ENCODE measurements at regions not wholly inside any gene's neighbourhood (a gene's known extent, or its start where the extent isn't known, plus 50 kb on each side); places are given as distances from the start of the nearest gene placed in this dataset.
"Not testable (repeated sequence)": the region's sequence is repeated elsewhere in the genome, so short reads cannot be mapped to it uniquely, and the experiment has no call there.

DNA sequence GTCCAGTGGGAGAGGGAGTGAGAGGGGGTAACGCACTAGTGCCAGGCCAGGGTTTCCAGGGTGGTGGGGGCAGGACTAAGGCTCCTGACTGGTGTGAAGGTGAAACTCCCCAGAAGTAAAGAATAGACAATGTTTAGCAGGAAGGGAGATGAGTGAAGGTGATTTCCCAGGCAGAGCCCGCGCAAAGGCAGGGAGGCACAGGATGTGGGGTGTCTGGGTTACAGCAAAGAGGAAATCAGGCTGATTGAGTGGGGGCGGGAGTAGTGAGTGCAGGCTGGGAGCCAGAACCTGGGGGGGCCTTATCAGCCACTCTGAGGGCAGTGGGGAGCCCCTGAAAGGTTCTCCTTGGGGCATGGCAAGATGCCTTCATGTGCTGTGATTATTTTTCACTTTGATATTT is 167.5 kb downstream of the UTP18 start:
- in situ Hi-C loops (cut with HindIII; ENCODE audit: low pct_ligation_motif_present, low pct_unique_long_range_greater_than_20kb, low sequenced_read_pairs): no loop called here
- no peak for DNase-seq

- in situ Hi-C loops (cut with HindIII; ENCODE audit: low pct_ligation_motif_present, low pct_unique_long_range_greater_than_20kb, low sequenced_read_pairs): no loop called here
- no peak for DNase-seq
Observed at GRCh38 chr17:51428668-51429495, 168.5 kb downstream of the UTP18 start.

DNA sequence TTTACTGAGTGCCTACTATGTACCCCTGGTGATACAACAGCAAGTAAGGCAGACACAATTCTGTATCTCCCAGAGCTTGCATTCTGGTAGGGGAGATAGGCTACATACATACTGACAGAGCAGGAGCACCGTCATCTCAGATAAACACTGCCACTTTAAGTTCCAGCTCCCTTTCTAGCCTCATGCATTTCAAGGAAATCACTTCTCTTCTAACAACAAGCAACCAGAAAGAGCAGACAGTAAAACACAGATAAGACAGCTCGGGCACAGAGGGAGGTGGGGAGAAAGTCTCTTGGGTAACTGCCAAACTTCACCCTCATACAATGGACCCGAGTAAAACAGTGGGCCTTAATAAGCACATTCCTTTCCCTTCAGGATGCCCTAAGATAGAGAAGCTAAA is 169.6 kb downstream of the UTP18 start:
- DNase-seq; in situ Hi-C loops (cut with HindIII; ENCODE audit: low pct_ligation_motif_present, low pct_unique_long_range_greater_than_20kb, low sequenced_read_pairs): not testable (repeated sequence)

- in situ Hi-C loops (cut with HindIII; ENCODE audit: low pct_ligation_motif_present, low pct_unique_long_range_greater_than_20kb, low sequenced_read_pairs): no loop called here
- DNase-seq: no peak
Observed at GRCh38 chr17:51430591-51430990, 170.2 kb downstream of the UTP18 start.

- no peak for DNase-seq
- in situ Hi-C loops (cut with HindIII; ENCODE audit: low pct_ligation_motif_present, low pct_unique_long_range_greater_than_20kb, low sequenced_read_pairs): no loop called here
Observed at GRCh38 chr17:51434434-51435170, 174.3 kb downstream of the UTP18 start.

DNA sequence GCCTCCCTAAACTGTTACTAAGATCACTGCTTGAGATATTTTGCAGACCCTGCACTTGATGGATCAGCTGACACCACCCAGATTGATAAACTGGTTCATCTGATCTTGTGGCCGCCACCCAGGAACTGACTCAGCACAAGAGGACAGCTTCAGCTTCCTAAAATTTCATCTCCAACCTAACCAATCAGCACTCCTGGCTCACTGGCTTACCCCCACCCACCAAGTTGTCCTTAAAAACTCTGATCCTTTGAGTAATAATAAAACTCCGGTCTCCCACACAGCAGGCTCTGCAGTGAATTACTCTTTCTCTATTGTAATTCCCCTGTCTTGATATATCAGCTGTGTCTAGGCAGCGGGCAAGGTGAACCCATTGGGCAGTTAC is 174.8 kb downstream of the UTP18 start:
- no peak for DNase-seq
- in situ Hi-C loops (cut with HindIII; ENCODE audit: low pct_ligation_motif_present, low pct_unique_long_range_greater_than_20kb, low sequenced_read_pairs): no loop called here

- peak; percentile 55 for DNase-seq
Observed at GRCh38 chr17:51435641-51436091, 175.3 kb downstream of the UTP18 start.

DNA sequence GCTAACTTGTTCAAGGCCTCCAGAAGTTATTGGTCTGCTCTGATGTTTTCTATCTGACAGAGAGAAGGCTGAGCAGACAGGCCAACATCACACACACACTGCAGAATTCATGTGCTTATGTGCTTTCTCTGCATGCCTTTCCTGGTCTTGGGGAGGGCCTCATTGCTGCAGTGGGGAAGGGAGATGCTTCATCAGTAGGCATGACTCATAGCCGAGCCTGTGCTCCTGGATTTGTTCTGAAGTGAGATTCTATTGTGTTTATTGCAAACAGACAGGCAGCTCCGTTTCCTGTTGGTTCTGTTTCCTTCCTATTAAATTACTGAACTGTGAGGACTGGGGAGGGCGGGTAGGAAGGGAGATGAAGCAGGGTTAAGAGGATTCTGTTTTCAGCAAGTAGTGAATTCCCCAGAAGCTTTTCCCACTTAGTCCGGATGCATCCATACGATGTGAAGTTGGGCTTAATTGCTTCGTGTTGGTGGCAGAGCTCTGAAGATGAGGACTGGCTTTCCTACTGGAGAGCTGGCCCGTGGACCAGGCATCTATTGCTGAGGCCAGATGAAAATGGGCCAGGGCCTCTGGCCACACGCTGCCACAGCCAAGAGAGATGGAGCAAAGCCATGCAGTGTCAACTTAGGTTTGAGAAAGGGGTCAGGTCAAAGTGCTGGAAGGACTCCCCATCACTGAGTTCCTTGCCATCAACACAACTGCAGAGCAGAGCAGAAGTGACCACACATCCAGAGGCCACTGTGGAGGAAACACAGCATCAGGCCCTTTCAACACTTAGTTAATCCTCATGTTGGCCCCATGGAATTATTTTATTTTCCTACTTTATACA is 179.3 kb downstream of the UTP18 start:
- in situ Hi-C loops (cut with HindIII; ENCODE audit: low pct_ligation_motif_present, low pct_unique_long_range_greater_than_20kb, low sequenced_read_pairs): no loop called here
- DNase-seq: no peak

More at GRCh38 chr17:51435641-51436091, 175.3 kb downstream of the UTP18 start:
- in situ Hi-C loops (cut with HindIII; ENCODE audit: low pct_ligation_motif_present, low pct_unique_long_range_greater_than_20kb, low sequenced_read_pairs): no loop called here

GRCh38 chr17:51441431-51441830 is 181.1 kb downstream of the UTP18 start:
- in situ Hi-C loops (cut with HindIII; ENCODE audit: low pct_ligation_motif_present, low pct_unique_long_range_greater_than_20kb, low sequenced_read_pairs): no loop called here
- no peak for DNase-seq

DNA sequence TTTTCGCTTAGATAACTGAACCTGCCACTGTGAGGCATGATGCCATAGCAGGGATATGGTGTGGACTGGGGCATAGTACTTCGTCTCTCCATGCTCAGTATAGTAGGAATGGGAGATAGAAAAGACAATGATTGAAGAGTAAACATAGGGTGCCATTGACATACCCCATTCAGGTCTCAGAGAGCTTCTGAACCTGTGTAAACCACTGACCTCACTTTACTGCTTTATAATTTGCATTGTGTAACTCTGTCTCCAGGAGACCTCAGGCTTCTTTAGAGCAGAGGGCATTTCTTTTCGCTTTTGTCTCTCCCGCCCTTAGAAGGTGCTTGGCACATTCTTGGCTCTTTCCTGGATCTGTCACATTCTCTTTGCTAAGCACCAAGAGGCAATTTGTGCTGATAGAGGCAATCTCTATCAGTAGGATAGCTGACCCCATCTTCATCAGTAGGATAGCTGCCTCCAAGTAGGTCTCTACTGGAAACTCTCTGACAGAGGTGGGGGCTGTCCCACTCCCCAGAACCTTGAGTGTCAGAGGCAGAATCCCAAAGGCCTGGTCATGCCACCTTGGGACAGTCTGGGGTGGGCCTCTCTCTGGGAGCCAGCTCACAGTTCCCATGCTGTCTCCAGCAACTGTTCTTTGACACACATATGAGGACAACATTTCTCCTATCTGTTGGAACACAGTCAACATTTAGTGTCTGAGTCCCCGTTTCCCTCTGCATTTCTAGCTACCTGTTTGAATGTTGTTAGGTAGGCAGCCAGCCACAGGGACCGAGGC is 181.9 kb downstream of the UTP18 start:
- in situ Hi-C loops (cut with HindIII; ENCODE audit: low pct_ligation_motif_present, low pct_unique_long_range_greater_than_20kb, low sequenced_read_pairs): no loop called here
- no peak for DNase-seq

DNA sequence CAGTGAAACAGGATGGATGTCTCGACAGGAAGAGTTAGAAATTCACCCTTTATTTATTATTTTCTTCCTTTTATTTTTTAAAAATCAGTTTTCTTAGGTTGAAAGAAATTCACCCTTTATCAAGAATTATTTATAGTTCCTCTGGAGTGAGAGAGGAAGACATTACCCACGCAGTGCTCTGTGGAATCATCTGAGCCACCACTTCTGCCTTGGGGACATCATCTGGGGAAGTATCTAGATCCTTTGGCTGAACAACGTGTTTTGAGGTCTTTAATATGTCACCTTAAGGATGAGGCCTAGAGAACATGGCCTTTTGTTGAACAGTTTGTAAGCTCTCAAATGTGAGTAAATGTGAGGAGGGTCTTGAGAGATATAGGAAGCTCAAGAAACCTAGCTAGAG is 183.3 kb downstream of the UTP18 start:
- no peak for DNase-seq
- in situ Hi-C loops (cut with HindIII; ENCODE audit: low pct_ligation_motif_present, low pct_unique_long_range_greater_than_20kb, low sequenced_read_pairs): no loop called here

DNA sequence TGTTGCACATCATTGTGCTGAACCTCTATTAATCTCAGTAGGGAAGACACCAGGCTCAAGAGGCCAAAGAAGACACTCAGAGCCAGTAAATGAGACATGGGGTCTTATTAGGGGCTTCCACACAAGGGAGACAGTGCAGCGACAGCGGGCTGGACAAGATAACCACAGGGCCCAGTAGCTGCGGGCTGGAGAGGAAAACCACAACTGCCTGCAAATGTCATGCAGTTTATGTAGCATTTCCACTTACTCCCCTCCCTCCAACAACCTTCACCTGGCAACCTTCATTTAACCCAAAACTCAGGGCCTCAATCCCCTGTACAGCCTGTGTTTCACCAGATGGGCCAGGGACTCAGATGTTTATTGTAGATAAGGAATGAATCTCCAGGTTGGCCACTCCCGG is 185.6 kb downstream of the UTP18 start:
- in situ Hi-C loops (cut with HindIII; ENCODE audit: low pct_ligation_motif_present, low pct_unique_long_range_greater_than_20kb, low sequenced_read_pairs): no loop called here
- DNase-seq: no peak

- in situ Hi-C loops (cut with HindIII; ENCODE audit: low pct_ligation_motif_present, low pct_unique_long_range_greater_than_20kb, low sequenced_read_pairs): no loop called here
- DNase-seq: no peak
Observed at GRCh38 chr17:51454456-51454978, 194.2 kb downstream of the UTP18 start.

- in situ Hi-C loops (cut with HindIII; ENCODE audit: low pct_ligation_motif_present, low pct_unique_long_range_greater_than_20kb, low sequenced_read_pairs): no loop called here
- DNase-seq: no peak
Observed at GRCh38 chr17:51455211-51455610, 194.9 kb downstream of the UTP18 start.

- no peak for DNase-seq
- in situ Hi-C loops (cut with HindIII; ENCODE audit: low pct_ligation_motif_present, low pct_unique_long_range_greater_than_20kb, low sequenced_read_pairs): no loop called here
Observed at GRCh38 chr17:51455931-51456330, 195.6 kb downstream of the UTP18 start.

GRCh38 chr17:51456942-51457341 is 196.6 kb downstream of the UTP18 start:
- DNase-seq: no peak
- in situ Hi-C loops (cut with HindIII; ENCODE audit: low pct_ligation_motif_present, low pct_unique_long_range_greater_than_20kb, low sequenced_read_pairs): no loop called here

GRCh38 chr17:51461578-51462004 is 201.2 kb downstream of the UTP18 start:
- in situ Hi-C loops (cut with HindIII; ENCODE audit: low pct_ligation_motif_present, low pct_unique_long_range_greater_than_20kb, low sequenced_read_pairs): no loop called here
- peak; percentile 34 for DNase-seq

- no peak for DNase-seq
- in situ Hi-C loops (cut with HindIII; ENCODE audit: low pct_ligation_motif_present, low pct_unique_long_range_greater_than_20kb, low sequenced_read_pairs): no loop called here
Observed at GRCh38 chr17:51463353-51463752, 203.0 kb downstream of the UTP18 start.

Measured in ACHN (cell line).